ENCODE measurements at regions not wholly inside any gene's neighbourhood (a gene's known extent, or its start where the extent isn't known, plus 50 kb on each side); places are given as distances from the start of the nearest gene placed in this dataset.

DNA sequence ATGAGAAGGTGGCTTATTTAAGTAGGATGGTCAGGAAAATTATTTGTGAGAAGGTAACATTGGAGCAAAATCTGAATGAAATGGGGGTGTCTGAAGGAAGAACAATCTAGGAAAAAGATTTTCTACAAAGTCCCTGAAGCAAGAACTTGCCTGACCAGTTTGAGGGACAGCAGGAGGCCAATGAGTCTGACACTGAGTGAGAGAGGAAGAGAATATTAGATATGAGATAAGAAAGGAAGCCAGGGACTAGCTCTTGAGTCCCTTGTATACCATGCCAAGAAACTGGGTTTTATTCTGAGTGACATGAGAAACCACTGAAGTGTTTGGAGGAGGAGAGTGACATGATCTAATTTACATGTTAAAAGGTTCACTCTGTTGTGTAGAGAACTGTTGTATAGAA lies 1478.9 kb downstream of the RPA4 start:
- Histone ChIP-seq H3K27me3 (no peaks in the 10 kb centered on the region), H3K4me1 (no peaks in the 10 kb centered on the region), H3K36me3 (no peaks in the 10 kb centered on the region), H3K27ac (no peak overlapping the region), H3K9me3 (peaks cover 0 to 5% (median 0%) of the 10 kb centered on the region in 4 donors), H3K4me3 (no peak overlapping the region)
- TF ChIP-seq POLR2A (IDR thresholded peaks at IDR 0.05) (no peak), EP300 (IDR thresholded peaks at IDR 0.05) (no peak)
- TF ChIP-seq, protein P1, sequence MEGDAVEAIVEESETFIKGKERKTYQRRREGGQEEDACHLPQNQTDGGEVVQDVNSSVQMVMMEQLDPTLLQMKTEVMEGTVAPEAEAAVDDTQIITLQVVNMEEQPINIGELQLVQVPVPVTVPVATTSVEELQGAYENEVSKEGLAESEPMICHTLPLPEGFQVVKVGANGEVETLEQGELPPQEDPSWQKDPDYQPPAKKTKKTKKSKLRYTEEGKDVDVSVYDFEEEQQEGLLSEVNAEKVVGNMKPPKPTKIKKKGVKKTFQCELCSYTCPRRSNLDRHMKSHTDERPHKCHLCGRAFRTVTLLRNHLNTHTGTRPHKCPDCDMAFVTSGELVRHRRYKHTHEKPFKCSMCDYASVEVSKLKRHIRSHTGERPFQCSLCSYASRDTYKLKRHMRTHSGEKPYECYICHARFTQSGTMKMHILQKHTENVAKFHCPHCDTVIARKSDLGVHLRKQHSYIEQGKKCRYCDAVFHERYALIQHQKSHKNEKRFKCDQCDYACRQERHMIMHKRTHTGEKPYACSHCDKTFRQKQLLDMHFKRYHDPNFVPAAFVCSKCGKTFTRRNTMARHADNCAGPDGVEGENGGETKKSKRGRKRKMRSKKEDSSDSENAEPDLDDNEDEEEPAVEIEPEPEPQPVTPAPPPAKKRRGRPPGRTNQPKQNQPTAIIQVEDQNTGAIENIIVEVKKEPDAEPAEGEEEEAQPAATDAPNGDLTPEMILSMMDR (IDR thresholded peaks at IDR 0.05) = no peak
- DNase-seq (ENCODE audit: low spot score in 2 of 2) = no peak

- peaks cover 0 to 3% (median 0%) of the 10 kb centered on the region in 4 donors for H3K9me3 ChIP-seq
- H3K27me3 ChIP-seq = no peaks in the 10 kb centered on the region
- H3K36me3 ChIP-seq = no peaks in the 10 kb centered on the region
- TF ChIP-seq POLR2A (IDR thresholded peaks at IDR 0.05) = no peak
- no peak for TF ChIP-seq EP300 (IDR thresholded peaks at IDR 0.05)
- TF ChIP-seq, protein P1 (IDR thresholded peaks at IDR 0.05) = no peak
- no peak for DNase-seq (ENCODE audit: low spot score in 2 of 2)
- H3K4me3 ChIP-seq = no peak overlapping the region
- H3K27ac ChIP-seq = no peak overlapping the region
- no peaks in the 10 kb centered on the region for H3K4me1 ChIP-seq
- 67 to 91% methylated on average over 1 to 2 of the region's 2 CpGs for WGBS, 2 donors
These were observed 1488.3 kb downstream of the RPA4 start for GRCh38 chrX:98371994-98372393.

DNA sequence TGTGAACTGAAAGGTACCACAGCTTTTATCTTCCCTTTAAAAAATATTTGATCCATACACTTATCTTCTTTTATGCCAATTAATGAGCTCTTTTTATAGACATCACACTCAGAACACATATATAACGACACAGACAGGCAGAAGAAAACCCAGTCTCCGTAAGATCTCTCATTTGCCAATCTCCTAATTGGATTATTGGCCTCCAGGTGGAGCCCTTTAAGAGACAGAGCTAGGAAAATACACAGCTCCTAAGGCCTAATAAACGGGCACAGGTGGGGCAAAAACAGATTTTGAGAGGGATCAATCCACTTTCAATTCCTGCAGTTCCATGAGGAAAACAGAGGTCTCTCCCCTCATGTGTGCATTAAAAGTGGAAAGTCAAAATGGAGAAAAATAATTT lies 1495.4 kb downstream of the RPA4 start:
- H3K27ac ChIP-seq = no peak overlapping the region
- H3K9me3 ChIP-seq = peaks cover 0 to 12% (median 3%) of the 10 kb centered on the region in 4 donors
- WGBS, 2 donors = 72 to 74% methylated on average over 3 of the region's 3 CpGs
- TF ChIP-seq EP300 (IDR thresholded peaks at IDR 0.05) (no peak), POLR2A (IDR thresholded peaks at IDR 0.05) (no peak)
- TF ChIP-seq, protein P1 (IDR thresholded peaks at IDR 0.05) = no peak
- H3K27me3 ChIP-seq = no peaks in the 10 kb centered on the region
- H3K36me3 ChIP-seq = no peaks in the 10 kb centered on the region
- H3K4me3 ChIP-seq = no peak overlapping the region
- no peaks in the 10 kb centered on the region for H3K4me1 ChIP-seq
- no peak for DNase-seq (ENCODE audit: low spot score in 2 of 2)

GRCh38 chrX:98380106-98380505 lies 1496.4 kb downstream of the RPA4 start:
- Histone ChIP-seq H3K4me1 (no peaks in the 10 kb centered on the region), H3K9me3 (peaks cover 0 to 12% (median 3%) of the 10 kb centered on the region in 4 donors), H3K27ac (no peak overlapping the region), H3K4me3 (no peak overlapping the region), H3K27me3 (no peaks in the 10 kb centered on the region), H3K36me3 (no peaks in the 10 kb centered on the region)
- TF ChIP-seq EP300 (IDR thresholded peaks at IDR 0.05) (no peak), POLR2A (IDR thresholded peaks at IDR 0.05) (no peak)
- TF ChIP-seq, protein P1 (IDR thresholded peaks at IDR 0.05) = no peak
- 65 to 79% methylated on average over 8 to 11 of the region's 11 CpGs for WGBS, 2 donors
- DNase-seq (ENCODE audit: low spot score in 2 of 2) = no peak

GRCh38 chrX:98380556-98380955 lies 1496.8 kb downstream of the RPA4 start:
- WGBS, 2 donors = 61 to 70% methylated on average over 10 of the region's 10 CpGs
- no peaks in the 10 kb centered on the region for H3K27me3 ChIP-seq
- peaks cover 0 to 12% (median 3%) of the 10 kb centered on the region in 4 donors for H3K9me3 ChIP-seq
- no peak overlapping the region for H3K27ac ChIP-seq
- H3K4me1 ChIP-seq = no peaks in the 10 kb centered on the region
- TF ChIP-seq POLR2A (IDR thresholded peaks at IDR 0.05) = no peak
- no peak for TF ChIP-seq EP300 (IDR thresholded peaks at IDR 0.05)
- TF ChIP-seq, protein P1 (IDR thresholded peaks at IDR 0.05) = no peak
- no peaks in the 10 kb centered on the region for H3K36me3 ChIP-seq
- DNase-seq (ENCODE audit: low spot score in 2 of 2) = no peak
- no peak overlapping the region for H3K4me3 ChIP-seq
